SK-N-MC (cell line): ENCODE measurements at regions not wholly inside any gene's neighbourhood (a gene's known extent, or its start where the extent isn't known, plus 50 kb on each side); places are given as distances from the start of the nearest gene placed in this dataset.
"Not testable (repeated sequence)": the region's sequence is repeated elsewhere in the genome, so short reads cannot be mapped to it uniquely, and the experiment has no call there.

Experiments
- DNase-seq: peaks from one replicate; pipeline ENCODE4 v3.0.0-alpha.2; 2011; ENCODE audit warnings: low read depth, low spot score
- H3K27ac ChIP-seq: fragments of 200-600 bp; sonication (generic); 2 replicates; pipeline ENCODE4 v1.5.1; 2016; ENCODE audit warnings: mixed run types
- H3K36me3 ChIP-seq: fragments of 200-600 bp; sonication (generic); 2 replicates; pipeline ENCODE4 v1.6.1; 2017; ENCODE audit warnings: antibody characterized with exemption, low read length, mixed read lengths; ENCODE audit not compliant: insufficient read depth
- H3K4me3 ChIP-seq: fragments of 200-600 bp; sonication (generic); 2 replicates; pipeline ENCODE4 v1.5.1; 2016
- H3K9ac ChIP-seq: fragments of 200-600 bp; sonication (generic); 2 replicates; pipeline ENCODE4 v1.8.0; 2017; ENCODE audit warnings: mixed run types, mixed read lengths; ENCODE audit not compliant: insufficient read length
- H3K9me3 ChIP-seq: fragments of 200-600 bp; sonication (generic); 2 replicates; pipeline ENCODE4 v1.6.1; 2017; ENCODE audit warnings: low read depth, mild to moderate bottlenecking, antibody characterized with exemption, low read length, moderate library complexity, mixed read lengths
- EZH2 ChIP-seq: fragments of 200-600 bp; sonication (generic); IDR thresholded peaks from one replicate; pipeline ENCODE4 v1.6.1; 2017; ENCODE audit warnings: antibody characterized with exemption
- FOXP2 ChIP-seq: optimal IDR thresholded peaks from 2 replicates; pipeline ENCODE3; 2011; ENCODE audit warnings: mild to moderate bottlenecking, moderate library complexity; ENCODE audit not compliant: insufficient read depth; ENCODE audit errors: extremely low read length, control extremely low read depth
- POLR2AphosphoS5 ChIP-seq: IDR thresholded peaks from 2 replicates; pipeline ENCODE4 v1.6.1; 2012; ENCODE audit warnings: mild to moderate bottlenecking, low read depth, low read length, borderline replicate concordance

DNA sequence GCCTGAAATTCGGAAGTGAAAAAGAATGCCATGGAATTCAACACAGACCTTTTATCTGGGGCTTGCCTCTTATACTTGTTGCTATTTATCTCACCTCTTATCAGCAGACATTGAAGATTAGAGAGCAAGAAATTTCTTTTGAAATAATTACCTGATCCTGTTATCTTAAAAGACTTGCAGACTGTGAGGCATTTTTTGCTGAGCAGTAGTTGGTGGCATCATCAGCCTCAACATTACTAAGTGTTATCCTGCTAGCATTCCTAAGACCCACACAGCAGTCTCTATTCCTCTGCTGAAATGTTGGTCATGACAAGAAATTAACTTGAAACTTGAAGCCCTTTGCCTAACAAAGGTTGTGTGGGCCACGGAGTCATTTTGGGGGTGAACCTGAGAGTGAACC, 186.5 kb downstream of the TRIB2 start:
- TF ChIP-seq FOXP2 = no peak
- no peak for TF ChIP-seq EZH2
- TF ChIP-seq POLR2AphosphoS5 = no peak
- Histone ChIP-seq H3K36me3 (no peaks in the 10 kb centered on the region), H3K4me3 (no peak overlapping the region), H3K9ac (no peak overlapping the region), H3K27ac (no peak overlapping the region), H3K9me3 (no peaks in the 10 kb centered on the region)
- DNase-seq = no peak

DNA sequence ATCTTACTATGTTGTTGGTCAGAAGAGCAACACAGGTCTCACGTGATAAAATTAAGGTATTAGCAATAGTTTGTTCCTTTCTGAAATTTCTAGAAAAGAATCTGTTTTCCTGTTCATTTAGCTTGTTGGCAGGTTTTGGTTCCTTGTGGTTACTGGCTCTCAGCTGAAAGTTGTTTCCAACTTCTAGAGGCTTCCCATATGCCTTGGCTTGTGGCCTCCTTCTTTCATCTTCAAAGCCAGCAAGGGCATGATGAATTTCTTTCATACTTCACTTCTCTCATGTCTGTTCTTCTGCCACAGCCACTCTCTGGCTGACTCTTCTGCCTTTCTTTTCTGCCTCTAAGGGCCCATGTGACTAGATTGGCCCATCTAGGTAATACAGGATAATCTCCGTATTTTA, 193.7 kb downstream of the TRIB2 start:
- Histone ChIP-seq H3K27ac (no peak overlapping the region), H3K4me3 (no peak overlapping the region), H3K36me3 (no peaks in the 10 kb centered on the region), H3K9me3 (no peaks in the 10 kb centered on the region), H3K9ac (no peak overlapping the region)
- DNase-seq = no peak
- TF ChIP-seq EZH2 = no peak

DNA sequence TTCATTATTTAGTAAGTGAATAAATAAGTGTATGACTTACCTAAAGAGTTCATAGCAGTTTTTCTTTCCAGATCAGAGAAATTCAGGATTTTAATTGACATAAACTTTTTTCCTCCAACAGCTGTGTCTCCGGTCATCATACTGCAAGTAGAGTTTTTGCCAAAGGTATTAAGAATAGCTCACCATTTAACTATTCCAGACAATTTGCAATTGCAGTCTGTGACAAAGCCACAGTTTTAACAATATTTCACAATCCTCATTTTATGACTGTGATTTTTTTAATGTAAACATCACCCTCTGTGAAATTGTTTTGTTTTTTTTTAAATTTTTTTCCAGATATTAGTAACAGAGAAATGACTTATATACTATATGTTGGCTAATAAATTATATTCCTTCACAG, 199.1 kb downstream of the TRIB2 start:
- TF ChIP-seq EZH2 (no peak), POLR2AphosphoS5 (no peak), FOXP2 (no peak)
- H3K9me3 ChIP-seq = no peaks in the 10 kb centered on the region
- no peak overlapping the region for H3K9ac ChIP-seq
- DNase-seq = no peak
- no peaks in the 10 kb centered on the region for H3K36me3 ChIP-seq
- no peak overlapping the region for H3K27ac ChIP-seq
- H3K4me3 ChIP-seq = no peak overlapping the region

DNA sequence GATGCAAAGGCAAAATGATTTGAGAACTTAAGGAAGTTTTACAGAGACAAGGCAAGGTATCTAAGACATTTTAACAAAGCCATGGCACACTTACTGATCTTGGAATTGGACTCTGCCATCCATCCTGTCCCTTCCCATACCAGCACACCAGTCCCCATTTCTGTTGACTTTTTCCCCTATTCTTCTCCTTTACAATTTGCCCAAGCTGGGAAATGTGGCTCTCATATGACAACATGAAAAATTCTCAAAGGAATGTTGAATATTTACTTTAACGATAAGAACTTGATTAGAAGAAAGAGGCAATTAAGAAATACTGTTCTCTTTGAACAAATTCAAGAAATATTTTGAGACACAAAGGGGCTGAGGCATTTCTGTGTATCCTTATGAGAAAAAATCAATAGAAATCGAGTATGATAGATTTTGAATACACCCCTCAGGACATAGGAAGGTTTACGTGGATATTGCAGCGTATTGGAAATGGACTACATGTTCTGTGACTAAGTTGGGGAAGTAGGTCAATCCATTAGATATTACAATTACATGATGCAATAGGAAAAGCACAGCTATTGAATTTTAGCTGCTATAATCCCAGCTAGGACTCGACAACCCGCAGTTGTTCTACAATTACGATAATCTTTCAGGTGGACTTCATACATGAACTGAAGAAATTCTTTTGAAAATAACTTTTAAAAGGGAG, 201.6 kb downstream of the TRIB2 start:
- Histone ChIP-seq H3K9me3 (no peaks in the 10 kb centered on the region), H3K27ac (peak overlapping the region; percentile 19; the same call in 1 of the 2 replicates), H3K9ac (no peak overlapping the region), H3K36me3 (no peaks in the 10 kb centered on the region), H3K4me3 (no peak overlapping the region)
- DNase-seq = no peak
- TF ChIP-seq FOXP2 = no peak
- no peak for TF ChIP-seq EZH2
- TF ChIP-seq POLR2AphosphoS5 = no peak

DNA sequence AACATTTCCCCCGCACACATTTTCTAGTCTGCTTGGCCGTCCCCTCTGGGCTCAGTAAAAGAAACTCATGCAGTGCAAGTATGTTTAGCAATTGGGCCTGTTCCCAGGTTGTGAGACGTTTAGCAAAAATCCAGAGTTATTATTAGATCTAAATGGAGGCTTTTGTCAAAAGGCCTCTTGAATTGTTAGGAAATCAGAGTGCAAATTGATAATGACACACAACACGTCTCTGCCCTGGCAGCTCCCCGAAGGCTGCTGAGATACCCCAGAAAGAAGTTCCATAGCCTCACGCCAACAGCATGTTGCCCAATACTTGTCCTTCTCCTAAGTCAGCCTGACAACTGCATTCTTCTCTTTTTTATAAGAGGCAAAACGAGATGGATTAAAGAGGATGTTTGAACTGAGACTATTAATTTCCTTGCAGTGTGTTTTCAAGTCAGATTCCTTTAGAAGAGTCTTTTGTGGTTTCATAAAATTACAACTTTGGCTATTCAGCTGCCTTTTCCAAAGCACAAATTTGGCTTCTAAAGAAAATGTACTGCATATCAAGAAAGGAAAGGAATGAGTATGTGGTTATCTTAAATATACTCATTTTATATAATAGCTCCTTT, 202.2 kb downstream of the TRIB2 start:
- no peaks in the 10 kb centered on the region for H3K9me3 ChIP-seq
- H3K9ac ChIP-seq = no peak overlapping the region
- no peak for TF ChIP-seq EZH2
- TF ChIP-seq FOXP2 = no peak
- TF ChIP-seq POLR2AphosphoS5 = no peak
- H3K36me3 ChIP-seq = no peaks in the 10 kb centered on the region
- peak overlapping the region; percentile 4; the same call in 1 of the 2 replicates for H3K4me3 ChIP-seq
- H3K27ac ChIP-seq = peak overlapping the region; percentile 19
- no peak for DNase-seq

DNA sequence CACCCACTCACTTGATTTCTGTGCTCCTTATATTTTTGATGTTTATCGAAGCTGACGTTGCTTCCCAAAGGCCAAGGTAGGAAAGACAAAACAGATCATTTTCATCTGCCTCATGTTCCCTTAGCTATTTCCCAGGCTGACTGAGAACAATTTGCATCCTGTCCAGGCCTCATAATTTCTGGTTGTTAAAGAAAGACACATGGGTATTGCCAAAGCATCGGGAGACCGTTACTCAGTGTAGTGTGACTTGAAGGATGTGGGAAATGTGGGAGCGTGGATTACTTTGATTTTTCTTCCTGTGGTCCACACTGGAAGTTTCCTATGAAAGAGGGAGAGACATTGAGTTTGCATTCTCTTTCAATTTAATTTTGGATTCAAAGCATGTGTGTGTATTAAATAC, 204.6 kb downstream of the TRIB2 start:
- Histone ChIP-seq H3K4me3 (no peak overlapping the region), H3K9me3 (no peaks in the 10 kb centered on the region), H3K27ac (no peak overlapping the region), H3K36me3 (no peaks in the 10 kb centered on the region), H3K9ac (no peak overlapping the region)
- no peak for DNase-seq
- TF ChIP-seq EZH2 (no peak), FOXP2 (no peak), POLR2AphosphoS5 (no peak)

DNA sequence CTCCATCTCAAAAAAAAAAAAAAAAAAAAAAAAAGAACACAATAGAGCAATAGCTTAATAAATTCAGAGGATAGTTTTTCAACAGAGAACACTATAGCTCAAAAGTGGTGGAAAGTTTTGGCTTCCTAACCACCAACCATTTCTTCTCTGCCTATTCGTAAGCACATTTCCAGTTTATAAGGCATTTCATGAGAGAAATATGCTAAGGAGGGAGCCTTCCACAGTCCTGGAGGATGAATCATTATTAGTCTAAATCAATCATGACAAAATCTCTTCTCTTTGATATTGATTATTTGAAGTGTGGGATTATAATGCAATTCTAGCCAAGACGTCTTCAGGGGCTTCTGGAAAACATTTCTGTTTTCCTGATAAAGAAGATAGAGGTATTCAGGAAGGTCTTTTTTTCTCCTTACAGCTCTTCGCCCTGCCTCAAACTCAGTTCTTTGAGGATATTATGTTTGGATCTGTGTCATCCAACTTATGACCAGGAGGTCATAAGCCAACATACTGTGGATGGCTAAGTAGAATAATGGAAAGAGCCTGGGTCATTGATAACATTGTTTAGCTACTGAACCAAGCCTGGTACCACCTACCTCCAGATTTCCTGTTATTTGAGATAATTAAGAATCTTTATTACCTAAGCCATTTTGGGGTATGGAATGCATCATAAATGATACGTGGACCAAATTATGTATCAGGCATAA, 207.3 kb downstream of the TRIB2 start:
- no peak overlapping the region for H3K9ac ChIP-seq
- H3K4me3 ChIP-seq = no peak overlapping the region
- no peak for TF ChIP-seq EZH2
- no peaks in the 10 kb centered on the region for H3K36me3 ChIP-seq
- no peaks in the 10 kb centered on the region for H3K9me3 ChIP-seq
- no peak overlapping the region for H3K27ac ChIP-seq
- DNase-seq = no peak

DNA sequence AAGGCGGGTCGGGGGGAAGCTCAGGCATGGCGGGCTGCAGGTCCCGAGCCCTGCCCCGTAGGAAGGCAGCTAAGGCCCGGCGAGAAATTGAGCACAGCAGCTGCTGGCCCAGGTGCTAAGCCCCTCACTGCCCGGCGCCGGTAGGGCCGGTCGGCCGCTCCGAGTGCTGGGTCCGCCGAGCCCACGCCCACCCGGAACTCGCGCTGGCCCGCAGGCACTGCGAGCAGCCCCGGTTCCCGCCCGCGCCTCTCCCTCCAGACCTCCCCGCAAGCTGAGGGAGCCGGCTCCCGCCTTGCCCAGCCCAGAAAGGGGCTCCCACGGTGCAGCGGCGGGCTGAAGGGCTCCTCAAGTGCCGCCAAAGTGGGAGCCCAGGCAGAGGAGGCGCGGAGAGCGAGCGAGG, 209.9 kb downstream of the TRIB2 start:
- H3K9ac ChIP-seq, H3K4me3 ChIP-seq, DNase-seq, H3K27ac ChIP-seq, H3K9me3 ChIP-seq, H3K36me3 ChIP-seq: not testable (repeated sequence)

DNA sequence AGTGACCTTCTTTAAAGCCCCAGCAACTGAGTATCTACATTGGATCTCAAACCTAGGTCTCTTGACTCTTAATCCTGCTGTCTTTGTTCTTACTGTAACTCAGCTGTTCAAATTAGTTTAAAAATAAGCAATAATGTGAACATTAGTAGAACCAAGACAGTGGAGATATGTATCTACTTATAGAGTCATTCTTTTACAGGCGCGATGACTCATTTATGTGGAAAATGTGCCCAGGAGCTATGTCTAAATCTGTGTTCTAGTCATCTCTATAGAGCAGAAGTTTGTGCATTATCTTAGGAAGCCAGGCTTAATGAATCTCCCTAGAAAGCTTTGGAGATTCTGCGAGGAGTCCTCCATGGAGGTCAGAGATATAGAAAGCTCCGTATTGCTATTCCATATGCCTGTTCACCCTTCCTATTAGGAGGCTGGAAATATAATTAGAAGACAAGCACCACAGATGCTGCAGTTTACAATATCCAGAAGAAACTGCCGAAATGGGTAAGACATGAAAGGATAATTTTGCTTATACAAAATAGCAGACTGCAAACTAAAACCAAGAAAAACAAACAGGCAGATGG, 211.6 kb downstream of the TRIB2 start:
- no peaks in the 10 kb centered on the region for H3K36me3 ChIP-seq
- no peak for TF ChIP-seq EZH2
- TF ChIP-seq FOXP2 = no peak
- TF ChIP-seq POLR2AphosphoS5 = no peak
- no peak overlapping the region for H3K9ac ChIP-seq
- no peaks in the 10 kb centered on the region for H3K9me3 ChIP-seq
- no peak for DNase-seq
- peak overlapping the region; percentile 42 for H3K4me3 ChIP-seq
- H3K27ac ChIP-seq = no peak overlapping the region
